ENCODE measurements at regions not wholly inside any gene's neighbourhood (a gene's known extent, or its start where the extent isn't known, plus 50 kb on each side); places are given as distances from the start of the nearest gene placed in this dataset.

- H3K27ac Mint-ChIP-seq, result peak overlapping the region; percentile 22
- H3K4me1 Mint-ChIP-seq, result peaks cover 21% of the 10 kb centered on the region
- Histone ChIP-seq H3K36me3 (no peaks in the 10 kb centered on the region), H4K20me1 (ENCODE audit: low read depth) (no peaks in the 10 kb centered on the region), H3K27ac (no peak overlapping the region), H3K27me3 (no peaks in the 10 kb centered on the region), H3K9ac (no peak overlapping the region), H2AFZ (replicated peaks) (no peak overlapping the region), H3K79me2 (ENCODE audit: low read depth) (no peaks in the 10 kb centered on the region), H3F3A (ENCODE audit: low read depth) (no peaks in the 10 kb centered on the region), H3K4me1 (peaks cover 13% of the 10 kb centered on the region), H3K4me2 (no peak overlapping the region), H3K9me3 (ENCODE audit: low read depth) (no peaks in the 10 kb centered on the region), H3K4me3 (no peak overlapping the region)
- TF ChIP-seq, protein P1, sequence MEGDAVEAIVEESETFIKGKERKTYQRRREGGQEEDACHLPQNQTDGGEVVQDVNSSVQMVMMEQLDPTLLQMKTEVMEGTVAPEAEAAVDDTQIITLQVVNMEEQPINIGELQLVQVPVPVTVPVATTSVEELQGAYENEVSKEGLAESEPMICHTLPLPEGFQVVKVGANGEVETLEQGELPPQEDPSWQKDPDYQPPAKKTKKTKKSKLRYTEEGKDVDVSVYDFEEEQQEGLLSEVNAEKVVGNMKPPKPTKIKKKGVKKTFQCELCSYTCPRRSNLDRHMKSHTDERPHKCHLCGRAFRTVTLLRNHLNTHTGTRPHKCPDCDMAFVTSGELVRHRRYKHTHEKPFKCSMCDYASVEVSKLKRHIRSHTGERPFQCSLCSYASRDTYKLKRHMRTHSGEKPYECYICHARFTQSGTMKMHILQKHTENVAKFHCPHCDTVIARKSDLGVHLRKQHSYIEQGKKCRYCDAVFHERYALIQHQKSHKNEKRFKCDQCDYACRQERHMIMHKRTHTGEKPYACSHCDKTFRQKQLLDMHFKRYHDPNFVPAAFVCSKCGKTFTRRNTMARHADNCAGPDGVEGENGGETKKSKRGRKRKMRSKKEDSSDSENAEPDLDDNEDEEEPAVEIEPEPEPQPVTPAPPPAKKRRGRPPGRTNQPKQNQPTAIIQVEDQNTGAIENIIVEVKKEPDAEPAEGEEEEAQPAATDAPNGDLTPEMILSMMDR (IDR thresholded peaks at IDR 0.05), result no peak
- no peak for TF ChIP-seq EZH2phosphoT487 (IDR thresholded peaks at IDR 0.05)
- no peak for TF ChIP-seq EZH2 (IDR thresholded peaks at IDR 0.05)
- DNase-seq (ENCODE audit: low spot score), result no peak
- H3K36me3 Mint-ChIP-seq, result no peaks in the 10 kb centered on the region
- no peak overlapping the region for H3K4me3 Mint-ChIP-seq
- peaks cover 5% of the 10 kb centered on the region for H3K27me3 Mint-ChIP-seq (ENCODE audit: insufficient read depth, low read depth)
- no peaks in the 10 kb centered on the region for H3K9me3 Mint-ChIP-seq
Observed at GRCh38 chr16:52709306-52709705, 162.4 kb upstream of the TOX3 start.

DNA sequence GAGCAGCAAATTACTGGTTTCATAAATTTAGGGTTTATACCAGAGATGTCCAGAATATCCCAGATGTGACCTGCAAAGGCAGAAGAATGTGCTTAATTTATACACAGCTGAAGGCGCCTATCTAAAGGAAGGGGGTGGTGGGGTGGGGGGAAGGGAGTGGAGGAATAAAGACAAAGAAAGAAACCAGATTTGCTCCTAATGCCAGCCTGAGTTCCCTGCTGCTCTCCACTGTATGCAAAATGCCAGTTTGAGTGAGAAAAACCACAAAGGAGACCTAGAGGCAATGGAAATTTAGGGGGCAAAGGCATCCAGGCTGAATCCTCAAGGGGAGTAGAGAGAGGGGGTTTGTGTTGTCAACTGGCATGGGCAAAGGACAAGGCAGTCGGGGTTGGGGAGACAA lies 161.5 kb upstream of the TOX3 start:
- peaks cover 5% of the 10 kb centered on the region for H3K27me3 Mint-ChIP-seq (ENCODE audit: insufficient read depth, low read depth)

GRCh38 chr16:52707676-52708337 lies 160.9 kb upstream of the TOX3 start:
- peak overlapping the region; percentile 64 for H3K27ac Mint-ChIP-seq

More for the DNA sequence above, 161.5 kb upstream of the TOX3 start:
- Histone ChIP-seq H3K9ac (no peak overlapping the region), H4K20me1 (ENCODE audit: low read depth) (no peaks in the 10 kb centered on the region), H2AFZ (replicated peaks) (no peak overlapping the region), H3K27me3 (no peaks in the 10 kb centered on the region), H3K4me1 (peaks cover 13% of the 10 kb centered on the region), H3K4me2 (peak overlapping the region; percentile 42), H3F3A (ENCODE audit: low read depth) (no peaks in the 10 kb centered on the region), H3K79me2 (ENCODE audit: low read depth) (no peaks in the 10 kb centered on the region), H3K27ac (no peak overlapping the region), H3K9me3 (ENCODE audit: low read depth) (no peaks in the 10 kb centered on the region), H3K4me3 (no peak overlapping the region), H3K36me3 (no peaks in the 10 kb centered on the region)
- H3K27ac Mint-ChIP-seq, result peak overlapping the region; percentile 82
- H3K36me3 Mint-ChIP-seq, result no peaks in the 10 kb centered on the region
- no peaks in the 10 kb centered on the region for H3K9me3 Mint-ChIP-seq
- no peak for TF ChIP-seq EZH2phosphoT487 (IDR thresholded peaks at IDR 0.05)
- TF ChIP-seq EZH2 (IDR thresholded peaks at IDR 0.05), result no peak
- TF ChIP-seq, protein P1 (IDR thresholded peaks at IDR 0.05), result no peak
- peaks cover 21% of the 10 kb centered on the region for H3K4me1 Mint-ChIP-seq
- peak; percentile 15 for DNase-seq (ENCODE audit: low spot score)
- no peak overlapping the region for H3K4me3 Mint-ChIP-seq

More at GRCh38 chr16:52707676-52708337, 160.9 kb upstream of the TOX3 start:
- Histone ChIP-seq H3K9me3 (ENCODE audit: low read depth) (no peaks in the 10 kb centered on the region), H3F3A (ENCODE audit: low read depth) (no peaks in the 10 kb centered on the region), H3K9ac (no peak overlapping the region), H2AFZ (replicated peaks) (no peak overlapping the region), H3K4me2 (peak overlapping the region; percentile 42), H3K36me3 (no peaks in the 10 kb centered on the region), H3K27ac (no peak overlapping the region), H3K27me3 (no peaks in the 10 kb centered on the region), H4K20me1 (ENCODE audit: low read depth) (no peaks in the 10 kb centered on the region), H3K79me2 (ENCODE audit: low read depth) (no peaks in the 10 kb centered on the region), H3K4me1 (peaks cover 13% of the 10 kb centered on the region), H3K4me3 (no peak overlapping the region)
- no peak for DNase-seq (ENCODE audit: low spot score)
- no peak overlapping the region for H3K4me3 Mint-ChIP-seq
- H3K27me3 Mint-ChIP-seq (ENCODE audit: insufficient read depth, low read depth), result peaks cover 2% of the 10 kb centered on the region
- H3K9me3 Mint-ChIP-seq, result no peaks in the 10 kb centered on the region
- H3K4me1 Mint-ChIP-seq, result peaks cover 21% of the 10 kb centered on the region
- TF ChIP-seq EZH2phosphoT487 (IDR thresholded peaks at IDR 0.05) (no peak), EZH2 (IDR thresholded peaks at IDR 0.05) (no peak)
- TF ChIP-seq, protein P1 (IDR thresholded peaks at IDR 0.05), result no peak
- no peaks in the 10 kb centered on the region for H3K36me3 Mint-ChIP-seq

All from neural progenitor cell (in vitro differentiated cells).